Trophoblast cell (in vitro differentiated cells and primary cell): ENCODE measurements at regions not wholly inside any gene's neighbourhood (a gene's known extent, or its start where the extent isn't known, plus 50 kb on each side); places are given as distances from the start of the nearest gene placed in this dataset.
A peak's percentile ranks its signal among the peaks of the same experiment; 100 is the strongest.

Experiments
- DNase-seq, 2 donors: peaks; one replicate each; pipeline ENCODE4 v3.0.0-alpha.2; 2016
- H2AFZ ChIP-seq: 2 replicates; pipeline ENCODE4 v1.6.1; 2013; ENCODE audit warnings: low read length, moderate library complexity, mild to moderate bottlenecking; ENCODE audit not compliant: insufficient read depth, poor library complexity
- H2AK5ac ChIP-seq: 2 replicates; pipeline ENCODE4 v1.6.1; 2013; ENCODE audit warnings: mild to moderate bottlenecking, low read length
- H2BK120ac ChIP-seq: 2 replicates; pipeline ENCODE4 v1.6.1; 2013; ENCODE audit warnings: low read length, mild to moderate bottlenecking, moderate library complexity; ENCODE audit not compliant: insufficient read depth, poor library complexity
- H2BK12ac ChIP-seq: 2 replicates; pipeline ENCODE4 v1.6.1; 2013; ENCODE audit warnings: mild to moderate bottlenecking, low read length, moderate library complexity
- H2BK5ac ChIP-seq: 2 replicates; pipeline ENCODE4 v1.6.1; 2013; ENCODE audit warnings: low read length, low read depth, moderate library complexity, mild to moderate bottlenecking; ENCODE audit not compliant: poor library complexity
- H3K14ac ChIP-seq: 2 replicates; pipeline ENCODE4 v1.6.1; 2013; ENCODE audit warnings: mild to moderate bottlenecking, low read length
- H3K18ac ChIP-seq: 2 replicates; pipeline ENCODE4 v1.6.1; 2013; ENCODE audit warnings: mild to moderate bottlenecking, low read length
- H3K23ac ChIP-seq: 2 replicates; pipeline ENCODE4 v1.6.1; 2013; ENCODE audit warnings: low read length
- H3K27ac ChIP-seq: 2 replicates; pipeline ENCODE4 v1.5.1; 2013; ENCODE audit warnings: low read depth, mild to moderate bottlenecking, inconsistent platforms, low read length, moderate library complexity
- H3K27me3 ChIP-seq: 2 replicates; pipeline ENCODE4 v1.6.1; 2013; ENCODE audit warnings: inconsistent platforms, mild to moderate bottlenecking, low read length, moderate library complexity; ENCODE audit not compliant: insufficient read depth
- H3K36me3 ChIP-seq, 2 experiments: 1 replicate in 1 of 2; 2 replicates in 1 of 2; pipeline ENCODE4 v1.6.1; 2013; ENCODE audit warnings: low read length in 2 of 2, mild to moderate bottlenecking in 2 of 2, moderate library complexity in 1 of 2; ENCODE audit not compliant: insufficient read depth in 2 of 2, control insufficient read depth in 1 of 2
- H3K4ac ChIP-seq: 2 replicates; pipeline ENCODE4 v1.6.1; 2013; ENCODE audit warnings: low read depth, mild to moderate bottlenecking, low read length, moderate library complexity
- H3K4me1 ChIP-seq, 2 experiments: 1 replicate in 1 of 2; 2 replicates in 1 of 2; pipeline ENCODE4 v1.6.1; 2013; ENCODE audit warnings: low read length in 2 of 2, mild to moderate bottlenecking in 2 of 2, moderate library complexity in 1 of 2; ENCODE audit not compliant: insufficient read depth in 2 of 2, control insufficient read depth in 1 of 2
- H3K4me2 ChIP-seq: 2 replicates; pipeline ENCODE4 v1.6.1; 2013; ENCODE audit warnings: inconsistent platforms, mild to moderate bottlenecking, low read length, moderate library complexity
- H3K4me3 ChIP-seq: 2 replicates; pipeline ENCODE4 v1.5.1; 2013; ENCODE audit warnings: mild to moderate bottlenecking, low read depth, low read length, inconsistent platforms
- H3K79me1 ChIP-seq: one replicate; pipeline ENCODE4 v1.6.1; 2013; ENCODE audit warnings: low read length
- H3K79me2 ChIP-seq: 2 replicates; pipeline ENCODE4 v1.6.1; 2013; ENCODE audit warnings: low read length, mild to moderate bottlenecking; ENCODE audit not compliant: control insufficient read depth, insufficient read depth, poor library complexity
- H3K9ac ChIP-seq: 2 replicates; pipeline ENCODE4 v1.6.1; 2013; ENCODE audit warnings: mild to moderate bottlenecking, low read length
- H3K9me3 ChIP-seq: 2 replicates; pipeline ENCODE4 v1.6.1; 2013; ENCODE audit warnings: low read depth, mild to moderate bottlenecking, control low read depth, inconsistent platforms, low read length; ENCODE audit not compliant: insufficient read depth
- H4K12ac ChIP-seq: 2 replicates; pipeline ENCODE4 v1.6.1; 2013; ENCODE audit warnings: low read depth, mild to moderate bottlenecking, low read length, moderate library complexity
- H4K8ac ChIP-seq: 2 replicates; pipeline ENCODE4 v1.6.1; 2013; ENCODE audit warnings: low read depth, mild to moderate bottlenecking, low read length, moderate library complexity
- H4K91ac ChIP-seq: one replicate; pipeline ENCODE4 v1.6.1; 2013; ENCODE audit warnings: low read depth, mild to moderate bottlenecking, low read length, moderate library complexity
- WGBS: extraction: QIAGEN DNeasy Blood & Tissue Kit; methylation state at CpG from one replicate; pipeline ENCODE4 v1.1.7; 2013; ENCODE audit warnings: missing lambda C conversion rate; ENCODE audit not compliant: insufficient read length, insufficient coverage; ENCODE audit errors: extremely low coverage; 5-methylcytosine and 5-hydroxymethylcytosine counted together

DNA sequence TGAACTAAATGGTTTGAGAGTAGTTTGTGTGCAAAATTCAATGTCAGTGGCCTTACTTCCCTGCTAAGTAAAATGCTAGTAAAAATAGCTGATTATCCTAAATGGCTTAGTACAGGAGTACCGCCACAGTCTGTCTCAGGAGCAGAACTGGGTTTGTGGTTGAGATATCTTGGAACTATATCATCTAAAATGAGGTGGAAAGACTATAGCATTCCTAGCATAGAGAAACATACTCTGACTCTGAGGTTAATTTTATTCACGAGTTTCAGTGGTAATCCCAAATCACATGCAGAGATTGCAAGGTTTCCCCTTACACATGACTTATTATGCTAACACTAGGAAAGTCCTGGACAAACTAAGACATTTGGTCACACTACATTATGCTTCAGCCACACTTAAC, 70.4 kb downstream of the OR13H1 start:
- Histone ChIP-seq H4K8ac (no peak overlapping the region), H3K79me1 (no peaks in the 10 kb centered on the region), H3K4me2 (no peak overlapping the region), H3K4me1 (no peaks in the 10 kb centered on the region), H3K36me3 (no peaks in the 10 kb centered on the region), H2BK12ac (no peak overlapping the region), H3K14ac (no peak overlapping the region), H3K18ac (no peak overlapping the region), H3K27me3 (no peaks in the 10 kb centered on the region), H3K4ac (no peak overlapping the region), H2BK5ac (no peak overlapping the region), H3K9me3 (no peaks in the 10 kb centered on the region), H2BK120ac (no peak overlapping the region), H2AFZ (no peak overlapping the region), H3K9ac (no peak overlapping the region), H3K79me2 (no peaks in the 10 kb centered on the region), H3K27ac (no peak overlapping the region), H4K12ac (no peak overlapping the region), H2AK5ac (no peak overlapping the region), H3K23ac (no peak overlapping the region), H3K4me3 (no peak overlapping the region), H4K91ac (no peak overlapping the region)
- no CpG with 5 or more reads among the region's 2 CpGs for WGBS
- no peak for DNase-seq

DNA sequence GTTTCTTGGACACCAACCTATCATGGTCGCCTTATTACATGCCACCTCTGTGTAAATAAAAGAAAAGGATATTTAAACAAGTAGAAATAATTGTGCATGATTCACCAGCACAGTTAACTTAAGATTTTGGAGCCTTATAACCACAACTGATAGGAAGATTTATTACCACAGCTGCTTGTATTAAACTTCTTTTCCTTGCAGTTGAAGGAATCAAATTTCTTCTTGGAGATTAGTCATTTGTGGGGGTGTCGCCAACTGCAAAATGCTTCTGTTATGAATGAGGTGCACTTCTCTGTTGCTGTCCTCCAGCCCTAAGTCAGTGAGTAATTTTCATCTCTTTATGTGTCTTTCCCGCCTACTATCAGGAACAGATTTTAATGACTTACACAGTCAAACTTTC, 73.3 kb downstream of the OR13H1 start:
- H4K12ac ChIP-seq = no peak overlapping the region
- H2BK12ac ChIP-seq = no peak overlapping the region
- no CpG with 5 or more reads among the region's 3 CpGs for WGBS

GRCh38 chrX:131621650-131622049, 77.8 kb downstream of the OR13H1 start:
- H3K18ac ChIP-seq = no peak overlapping the region
- no peak overlapping the region for H2AFZ ChIP-seq
- H3K79me2 ChIP-seq = no peaks in the 10 kb centered on the region
- H3K4me2 ChIP-seq = no peak overlapping the region
- H2AK5ac ChIP-seq = no peak overlapping the region
- WGBS = no CpG with 5 or more reads among the region's 1 CpG
- no peak overlapping the region for H2BK120ac ChIP-seq
- H3K9me3 ChIP-seq = no peaks in the 10 kb centered on the region
- H3K36me3 ChIP-seq = no peaks in the 10 kb centered on the region
- no peak overlapping the region for H3K4ac ChIP-seq
- no peak overlapping the region for H4K91ac ChIP-seq
- no peak overlapping the region for H3K23ac ChIP-seq
- no peak overlapping the region for H3K4me3 ChIP-seq
- H3K4me1 ChIP-seq = no peaks in the 10 kb centered on the region
- no peak overlapping the region for H2BK12ac ChIP-seq
- no peaks in the 10 kb centered on the region for H3K27me3 ChIP-seq
- H3K9ac ChIP-seq = no peak overlapping the region
- no peaks in the 10 kb centered on the region for H3K79me1 ChIP-seq
- H3K14ac ChIP-seq = no peak overlapping the region
- DNase-seq = peak; percentile 15 to 57
- no peak overlapping the region for H2BK5ac ChIP-seq
- no peak overlapping the region for H4K12ac ChIP-seq
- no peak overlapping the region for H3K27ac ChIP-seq
- no peak overlapping the region for H4K8ac ChIP-seq

More for the DNA sequence above, 73.3 kb downstream of the OR13H1 start:
- no peaks in the 10 kb centered on the region for H3K79me1 ChIP-seq
- H2BK120ac ChIP-seq = no peak overlapping the region
- no peak overlapping the region for H3K4me2 ChIP-seq
- no peaks in the 10 kb centered on the region for H3K36me3 ChIP-seq
- H2BK5ac ChIP-seq = no peak overlapping the region
- no peak overlapping the region for H2AK5ac ChIP-seq
- H3K23ac ChIP-seq = no peak overlapping the region
- H3K9me3 ChIP-seq = no peaks in the 10 kb centered on the region
- H4K8ac ChIP-seq = no peak overlapping the region
- DNase-seq = no peak
- H3K18ac ChIP-seq = no peak overlapping the region
- H3K9ac ChIP-seq = no peak overlapping the region
- no peak overlapping the region for H3K4me3 ChIP-seq
- no peaks in the 10 kb centered on the region for H3K27me3 ChIP-seq
- no peak overlapping the region for H3K14ac ChIP-seq
- H4K91ac ChIP-seq = no peak overlapping the region
- no peak overlapping the region for H2AFZ ChIP-seq
- no peaks in the 10 kb centered on the region for H3K79me2 ChIP-seq
- H3K4ac ChIP-seq = no peak overlapping the region
- no peaks in the 10 kb centered on the region for H3K4me1 ChIP-seq
- no peak overlapping the region for H3K27ac ChIP-seq

- no peak overlapping the region for H4K12ac ChIP-seq
- no peak overlapping the region for H3K4ac ChIP-seq
- WGBS = no CpG with 5 or more reads among the region's 3 CpGs
- no peak overlapping the region for H4K8ac ChIP-seq
- no peaks in the 10 kb centered on the region for H3K4me1 ChIP-seq
- H3K36me3 ChIP-seq = no peaks in the 10 kb centered on the region
- peak in 1 of 2 donors; percentile 6 for DNase-seq
- H2BK12ac ChIP-seq = no peak overlapping the region
- H2AFZ ChIP-seq = no peak overlapping the region
- no peaks in the 10 kb centered on the region for H3K79me2 ChIP-seq
- H3K18ac ChIP-seq = no peak overlapping the region
- H3K9ac ChIP-seq = no peak overlapping the region
- no peak overlapping the region for H3K23ac ChIP-seq
- H4K91ac ChIP-seq = no peak overlapping the region
- no peak overlapping the region for H3K27ac ChIP-seq
- H3K79me1 ChIP-seq = no peaks in the 10 kb centered on the region
- no peak overlapping the region for H2AK5ac ChIP-seq
- no peak overlapping the region for H3K14ac ChIP-seq
- no peaks in the 10 kb centered on the region for H3K27me3 ChIP-seq
- no peak overlapping the region for H3K4me2 ChIP-seq
- no peak overlapping the region for H3K4me3 ChIP-seq
- H2BK120ac ChIP-seq = no peak overlapping the region
- no peak overlapping the region for H2BK5ac ChIP-seq
- no peaks in the 10 kb centered on the region for H3K9me3 ChIP-seq
These were observed 82.9 kb downstream of the OR13H1 start for GRCh38 chrX:131626681-131627296.
